ENCODE measurements at regions not wholly inside any gene's neighbourhood (a gene's known extent, or its start where the extent isn't known, plus 50 kb on each side); places are given as distances from the start of the nearest gene placed in this dataset.
A peak's percentile ranks its signal among the peaks of the same experiment; 100 is the strongest.

GRCh38 chr19:56894626-56895025, 54.1 kb upstream of the PEG3 start:
- Histone ChIP-seq H3K27ac (no peak overlapping the region), H3K36me3 (no peaks in the 10 kb centered on the region), H3K4me3 (no peak overlapping the region), H3K27me3 (no peaks in the 10 kb centered on the region), H3K4me1 (ENCODE audit: insufficient read depth) (no peaks in the 10 kb centered on the region), H3K9me3 (no peaks in the 10 kb centered on the region)
- DNase-seq: peak in 1 of 5 donors; percentile 10
- no peak for TF ChIP-seq EP300 (IDR thresholded peaks at IDR 0.05)
- TF ChIP-seq, protein P1, sequence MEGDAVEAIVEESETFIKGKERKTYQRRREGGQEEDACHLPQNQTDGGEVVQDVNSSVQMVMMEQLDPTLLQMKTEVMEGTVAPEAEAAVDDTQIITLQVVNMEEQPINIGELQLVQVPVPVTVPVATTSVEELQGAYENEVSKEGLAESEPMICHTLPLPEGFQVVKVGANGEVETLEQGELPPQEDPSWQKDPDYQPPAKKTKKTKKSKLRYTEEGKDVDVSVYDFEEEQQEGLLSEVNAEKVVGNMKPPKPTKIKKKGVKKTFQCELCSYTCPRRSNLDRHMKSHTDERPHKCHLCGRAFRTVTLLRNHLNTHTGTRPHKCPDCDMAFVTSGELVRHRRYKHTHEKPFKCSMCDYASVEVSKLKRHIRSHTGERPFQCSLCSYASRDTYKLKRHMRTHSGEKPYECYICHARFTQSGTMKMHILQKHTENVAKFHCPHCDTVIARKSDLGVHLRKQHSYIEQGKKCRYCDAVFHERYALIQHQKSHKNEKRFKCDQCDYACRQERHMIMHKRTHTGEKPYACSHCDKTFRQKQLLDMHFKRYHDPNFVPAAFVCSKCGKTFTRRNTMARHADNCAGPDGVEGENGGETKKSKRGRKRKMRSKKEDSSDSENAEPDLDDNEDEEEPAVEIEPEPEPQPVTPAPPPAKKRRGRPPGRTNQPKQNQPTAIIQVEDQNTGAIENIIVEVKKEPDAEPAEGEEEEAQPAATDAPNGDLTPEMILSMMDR (IDR thresholded peaks at IDR 0.05): no peak
- TF ChIP-seq POLR2A (IDR thresholded peaks at IDR 0.05): no peak
- 84 to 85% (median 84%) methylated on average over 9 of the region's 9 CpGs for WGBS, 3 donors
- intact Hi-C loops (cut with DNase I): no loop called here

GRCh38 chr19:56896095-56896494, 55.6 kb upstream of the PEG3 start:
- WGBS, 3 donors: 84 to 100% (median 88%) methylated on average over 3 of the region's 3 CpGs
- no peak overlapping the region for H3K27ac ChIP-seq
- H3K9me3 ChIP-seq: no peaks in the 10 kb centered on the region
- peak in 1 of 5 donors; percentile 10 for DNase-seq
- H3K4me1 ChIP-seq (ENCODE audit: insufficient read depth): no peaks in the 10 kb centered on the region
- no peaks in the 10 kb centered on the region for H3K27me3 ChIP-seq
- intact Hi-C loops (cut with DNase I): no loop called here
- no peak overlapping the region for H3K4me3 ChIP-seq
- no peaks in the 10 kb centered on the region for H3K36me3 ChIP-seq
- no peak for TF ChIP-seq EP300 (IDR thresholded peaks at IDR 0.05)

DNA sequence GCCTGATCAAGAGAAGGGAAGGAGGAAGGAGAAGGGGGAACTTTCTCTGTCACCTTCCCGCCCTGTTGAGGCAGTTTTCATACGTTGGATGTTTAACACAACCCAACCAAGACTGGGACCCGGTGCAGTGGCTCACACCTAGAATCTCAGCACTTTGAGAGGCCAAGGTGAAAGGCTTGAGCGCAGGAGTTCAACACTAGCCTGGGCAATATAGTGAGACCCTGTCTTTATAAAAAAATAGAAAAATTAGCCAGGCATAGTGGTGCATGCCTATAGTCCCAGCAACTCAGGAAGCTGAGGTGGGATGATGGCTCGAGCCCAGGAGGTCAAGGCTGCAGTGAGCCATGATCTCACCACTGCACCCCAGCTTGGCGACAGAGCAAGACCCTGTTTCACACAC, 59.4 kb upstream of the PEG3 start:
- no peak overlapping the region for H3K4me3 ChIP-seq
- H3K36me3 ChIP-seq: no peaks in the 10 kb centered on the region
- 92 to 94% (median 93%) methylated on average over 6 of the region's 6 CpGs for WGBS, 3 donors
- no peaks in the 10 kb centered on the region for H3K27me3 ChIP-seq
- no peak for DNase-seq
- TF ChIP-seq, protein P1 (IDR thresholded peaks at IDR 0.05): no peak
- TF ChIP-seq EP300 (IDR thresholded peaks at IDR 0.05): no peak
- TF ChIP-seq POLR2A (IDR thresholded peaks at IDR 0.05): no peak
- intact Hi-C loops (cut with DNase I): no loop called here
- no peaks in the 10 kb centered on the region for H3K9me3 ChIP-seq
- H3K27ac ChIP-seq: no peak overlapping the region
- H3K4me1 ChIP-seq (ENCODE audit: insufficient read depth): no peaks in the 10 kb centered on the region

- no peak for DNase-seq
- Histone ChIP-seq H3K9me3 (no peaks in the 10 kb centered on the region), H3K27me3 (no peaks in the 10 kb centered on the region), H3K27ac (no peak overlapping the region), H3K36me3 (no peaks in the 10 kb centered on the region), H3K4me3 (no peak overlapping the region), H3K4me1 (ENCODE audit: insufficient read depth) (peaks cover 1% of the 10 kb centered on the region)
- intact Hi-C loops (cut with DNase I): no loop called here
- no peak for TF ChIP-seq EP300 (IDR thresholded peaks at IDR 0.05)
- no peak for TF ChIP-seq POLR2A (IDR thresholded peaks at IDR 0.05)
- 64 to 74% (median 71%) methylated on average over 12 of the region's 12 CpGs for WGBS, 3 donors
Observed at GRCh38 chr19:56900573-56901097, 60.1 kb upstream of the PEG3 start.

DNA sequence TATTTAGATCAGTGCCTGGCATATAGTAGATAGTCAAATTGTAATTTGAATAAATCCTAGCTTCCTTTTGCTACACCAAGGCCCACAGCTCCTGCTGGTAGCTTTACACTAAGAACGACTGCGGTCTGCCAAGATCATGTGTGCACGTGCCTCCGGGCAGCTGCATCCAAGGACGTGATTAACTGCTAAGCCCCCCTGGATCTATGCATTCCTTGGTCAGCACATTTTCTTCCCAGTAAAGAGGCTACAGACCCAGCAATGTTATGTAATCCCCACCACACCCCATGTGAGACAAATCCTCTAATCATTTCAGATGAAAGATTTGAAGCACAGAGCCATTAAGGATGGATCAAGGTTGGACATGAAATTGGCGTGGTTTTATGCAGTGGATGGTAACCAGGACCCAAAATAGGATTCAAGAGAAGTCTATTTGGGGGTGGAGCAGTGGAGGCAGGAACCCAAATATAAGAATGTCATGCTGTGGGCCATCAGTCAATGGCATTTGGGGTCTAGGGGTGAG, 65.2 kb upstream of the PEG3 start:
- TF ChIP-seq POLR2A (IDR thresholded peaks at IDR 0.05) (no peak), EP300 (IDR thresholded peaks at IDR 0.05) (no peak)
- TF ChIP-seq, protein P1 (IDR thresholded peaks at IDR 0.05): no peak
- no peaks in the 10 kb centered on the region for H3K9me3 ChIP-seq
- no peaks in the 10 kb centered on the region for H3K36me3 ChIP-seq
- WGBS, 3 donors: 17 to 32% (median 28%) methylated on average over 6 of the region's 6 CpGs
- intact Hi-C loops (cut with DNase I): no loop called here
- H3K4me1 ChIP-seq (ENCODE audit: insufficient read depth): peaks cover 7% of the 10 kb centered on the region
- no peak for DNase-seq
- H3K4me3 ChIP-seq: no peak overlapping the region
- no peaks in the 10 kb centered on the region for H3K27me3 ChIP-seq
- no peak overlapping the region for H3K27ac ChIP-seq
